Ishikawa (cell line): ENCODE measurements at regions not wholly inside any gene's neighbourhood (a gene's known extent, or its start where the extent isn't known, plus 50 kb on each side); places are given as distances from the start of the nearest gene placed in this dataset.

Experiments
- CEBPB ChIP-seq: IDR thresholded peaks from 2 replicates; pipeline ENCODE4 v1.6.1; 2012
- CREB1 ChIP-seq: IDR thresholded peaks from 2 replicates; pipeline ENCODE4 v1.6.1; 2012; ENCODE audit warnings: low read depth
- EGR1 ChIP-seq: IDR thresholded peaks from 2 replicates; pipeline ENCODE4 v1.6.1; 2012
- EP300 ChIP-seq: IDR thresholded peaks from 2 replicates; pipeline ENCODE4 v1.6.1; 2012; ENCODE audit warnings: borderline replicate concordance
- FOXM1 ChIP-seq: IDR thresholded peaks from 2 replicates; pipeline ENCODE4 v1.6.1; 2012; ENCODE audit warnings: low read depth, borderline replicate concordance
- MAX ChIP-seq: IDR thresholded peaks from 2 replicates; pipeline ENCODE4 v1.6.1; 2012
- NFIC ChIP-seq: IDR thresholded peaks from 2 replicates; pipeline ENCODE4 v1.6.1; 2012
- RAD21 ChIP-seq: IDR thresholded peaks from 2 replicates; pipeline ENCODE4 v1.6.1; 2012; ENCODE audit warnings: low read depth
- REST ChIP-seq: IDR thresholded peaks from 2 replicates; pipeline ENCODE4 v1.6.1; 2012; ENCODE audit warnings: low read depth, mild to moderate bottlenecking
- TAF1 ChIP-seq: IDR thresholded peaks from 2 replicates; pipeline ENCODE4 v1.6.1; 2012; ENCODE audit warnings: low read depth, mild to moderate bottlenecking
- TCF12 ChIP-seq: IDR thresholded peaks from 2 replicates; pipeline ENCODE4 v1.6.1; 2012; ENCODE audit warnings: low read depth
- TEAD4 ChIP-seq: IDR thresholded peaks from 2 replicates; pipeline ENCODE4 v1.6.1; 2012
- USF1 ChIP-seq: IDR thresholded peaks from 2 replicates; pipeline ENCODE4 v1.6.1; 2012
- YY1 ChIP-seq: IDR thresholded peaks from 2 replicates; pipeline ENCODE4 v1.6.1; 2012; ENCODE audit warnings: low read depth
- ZBTB7A ChIP-seq: IDR thresholded peaks from 2 replicates; pipeline ENCODE4 v1.6.1; 2012; ENCODE audit warnings: low read depth

- TF ChIP-seq NFIC (no peak), TEAD4 (no peak), CREB1 (no peak), CEBPB (no peak), RAD21 (no peak), REST (no peak), USF1 (no peak), FOXM1 (no peak), TAF1 (no peak), TCF12 (no peak), YY1 (no peak), EGR1 (no peak), EP300 (no peak), MAX (no peak), ZBTB7A (no peak)
These were observed 186.8 kb upstream of the CTAGE1 start for GRCh38 chr18:22604390-22604985.

- TF ChIP-seq TEAD4: no peak
- TF ChIP-seq CREB1: no peak
- no peak for TF ChIP-seq CEBPB
- TF ChIP-seq EGR1: no peak
- no peak for TF ChIP-seq YY1
- TF ChIP-seq TCF12: no peak
- no peak for TF ChIP-seq RAD21
- no peak for TF ChIP-seq FOXM1
- TF ChIP-seq TAF1: no peak
- no peak for TF ChIP-seq REST
- no peak for TF ChIP-seq USF1
- no peak for TF ChIP-seq ZBTB7A
- TF ChIP-seq NFIC: no peak
- no peak for TF ChIP-seq EP300
- TF ChIP-seq MAX: no peak
These were observed 187.3 kb upstream of the CTAGE1 start for GRCh38 chr18:22604986-22605421.

- no peak for TF ChIP-seq FOXM1
- TF ChIP-seq ZBTB7A: no peak
- no peak for TF ChIP-seq TEAD4
- TF ChIP-seq EGR1: no peak
- TF ChIP-seq MAX: no peak
- TF ChIP-seq CREB1: no peak
- TF ChIP-seq EP300: no peak
- no peak for TF ChIP-seq TCF12
- TF ChIP-seq REST: no peak
- TF ChIP-seq CEBPB: no peak
- no peak for TF ChIP-seq USF1
- no peak for TF ChIP-seq RAD21
- no peak for TF ChIP-seq NFIC
- TF ChIP-seq YY1: no peak
These were observed 188.0 kb upstream of the CTAGE1 start for GRCh38 chr18:22605736-22606135.
